Stimulated activated naive CD8-positive, alpha-beta T cell treated with anti-CD3 and anti-CD28 coated beads, Interleukin-15, Interleukin-2, amounts not matched to agents 100 ng/mL and 50 ng/mL, for 24 hours (primary cell): ENCODE measurements at regions not wholly inside any gene's neighbourhood (a gene's known extent, or its start where the extent isn't known, plus 50 kb on each side); places are given as distances from the start of the nearest gene placed in this dataset.

ENCODE experiments used
- H3K27ac Mint-ChIP-seq: one replicate; pipeline ENCODE4 v1.8.0; 2021; ENCODE audit warnings: mild to moderate bottlenecking, mixed read lengths
- H3K27me3 Mint-ChIP-seq: one replicate; pipeline ENCODE4 v1.8.0; 2021; ENCODE audit warnings: mixed read lengths
- H3K36me3 Mint-ChIP-seq: one replicate; pipeline ENCODE4 v1.8.0; 2021; ENCODE audit warnings: low read depth, mixed read lengths
- H3K4me1 Mint-ChIP-seq: one replicate; pipeline ENCODE4 v1.8.0; 2021; ENCODE audit warnings: low read depth, mixed read lengths
- H3K4me3 Mint-ChIP-seq: one replicate; pipeline ENCODE4 v1.8.0; 2021; ENCODE audit warnings: mild to moderate bottlenecking, mixed read lengths
- H3K9me3 Mint-ChIP-seq: one replicate; pipeline ENCODE4 v1.8.0; 2021; ENCODE audit warnings: mixed read lengths

- Mint-ChIP-seq H3K27ac (no peak overlapping the region), H3K9me3 (no peaks in the 10 kb centered on the region), H3K4me3 (no peak overlapping the region), H3K4me1 (no peaks in the 10 kb centered on the region), H3K27me3 (peaks cover 11% of the 10 kb centered on the region), H3K36me3 (no peaks in the 10 kb centered on the region)
Observed at GRCh38 chr2:191760655-191761262, 82.8 kb downstream of the NABP1 start.

- H3K4me1 Mint-ChIP-seq = no peaks in the 10 kb centered on the region
- H3K27me3 Mint-ChIP-seq = no peaks in the 10 kb centered on the region
- no peaks in the 10 kb centered on the region for H3K36me3 Mint-ChIP-seq
- H3K9me3 Mint-ChIP-seq = peaks cover 9% of the 10 kb centered on the region
- H3K4me3 Mint-ChIP-seq = no peak overlapping the region
- H3K27ac Mint-ChIP-seq = no peak overlapping the region
Observed at GRCh38 chr2:191773136-191773535, 73.8 kb downstream of the CAVIN2 start.

- no peaks in the 10 kb centered on the region for H3K27me3 Mint-ChIP-seq
- no peak overlapping the region for H3K27ac Mint-ChIP-seq
- H3K9me3 Mint-ChIP-seq = peaks cover 9% of the 10 kb centered on the region
- no peaks in the 10 kb centered on the region for H3K4me1 Mint-ChIP-seq
- H3K4me3 Mint-ChIP-seq = no peak overlapping the region
- H3K36me3 Mint-ChIP-seq = no peaks in the 10 kb centered on the region
Observed at GRCh38 chr2:191777351-191777750, 69.5 kb downstream of the CAVIN2 start.

- Mint-ChIP-seq H3K4me3 (no peak overlapping the region), H3K27ac (no peak overlapping the region), H3K27me3 (no peaks in the 10 kb centered on the region), H3K36me3 (no peaks in the 10 kb centered on the region), H3K4me1 (no peaks in the 10 kb centered on the region), H3K9me3 (peaks cover 7% of the 10 kb centered on the region)
Observed at GRCh38 chr2:191778041-191778440, 68.8 kb downstream of the CAVIN2 start.

- Mint-ChIP-seq H3K27me3 (peaks cover 2% of the 10 kb centered on the region), H3K36me3 (no peaks in the 10 kb centered on the region), H3K27ac (no peak overlapping the region), H3K4me1 (no peaks in the 10 kb centered on the region), H3K9me3 (no peaks in the 10 kb centered on the region), H3K4me3 (no peak overlapping the region)
Observed at GRCh38 chr2:191782351-191782750, 64.5 kb downstream of the CAVIN2 start.

GRCh38 chr2:191783416-191783815 lies 63.5 kb downstream of the CAVIN2 start:
- no peaks in the 10 kb centered on the region for H3K4me1 Mint-ChIP-seq
- no peak overlapping the region for H3K4me3 Mint-ChIP-seq
- H3K27ac Mint-ChIP-seq = no peak overlapping the region
- peaks cover 8% of the 10 kb centered on the region for H3K27me3 Mint-ChIP-seq
- H3K9me3 Mint-ChIP-seq = no peaks in the 10 kb centered on the region
- H3K36me3 Mint-ChIP-seq = no peaks in the 10 kb centered on the region
